AG09309 (cell line): ENCODE measurements at regions not wholly inside any gene's neighbourhood (a gene's known extent, or its start where the extent isn't known, plus 50 kb on each side); places are given as distances from the start of the nearest gene placed in this dataset.

ENCODE experiments used
- DNase-seq: peaks from one replicate; pipeline ENCODE4 v3.0.0-alpha.2; 2010; ENCODE audit warnings: low read depth
- H3K4me3 ChIP-seq: 2 replicates; pipeline ENCODE4 v1.5.1; 2011; ENCODE audit warnings: mild to moderate bottlenecking, low read depth, low read length, moderate library complexity; ENCODE audit not compliant: control insufficient read depth
- CTCF ChIP-seq: IDR thresholded peaks from 2 replicates; pipeline ENCODE4 v1.5.1; 2011; ENCODE audit warnings: mild to moderate bottlenecking, low read depth, low read length, inconsistent platforms; ENCODE audit not compliant: insufficient read depth, control insufficient read depth; ENCODE audit errors: missing control alignments

GRCh38 chr2:8513601-8514273 is 168.1 kb upstream of the ID2 start:
- TF ChIP-seq CTCF = no peak
- H3K4me3 ChIP-seq = no peak overlapping the region
- DNase-seq = no peak

- no peak overlapping the region for H3K4me3 ChIP-seq
- no peak for TF ChIP-seq CTCF
These were observed 167.6 kb upstream of the ID2 start for GRCh38 chr2:8514274-8514662.

GRCh38 chr2:8514796-8515758 is 166.8 kb upstream of the ID2 start:
- no peak overlapping the region for H3K4me3 ChIP-seq
- no peak for DNase-seq
- no peak for TF ChIP-seq CTCF

More at GRCh38 chr2:8514274-8514662, 167.6 kb upstream of the ID2 start:
- DNase-seq = no peak

- no peak for TF ChIP-seq CTCF
- H3K4me3 ChIP-seq = no peak overlapping the region
- DNase-seq = no peak
These were observed 165.9 kb upstream of the ID2 start for GRCh38 chr2:8515864-8516533.

- DNase-seq = no peak
- TF ChIP-seq CTCF = no peak
- H3K4me3 ChIP-seq = no peak overlapping the region
These were observed 163.9 kb upstream of the ID2 start for GRCh38 chr2:8517850-8518498.
